GM23338 (cell line): ENCODE measurements at regions not wholly inside any gene's neighbourhood (a gene's known extent, or its start where the extent isn't known, plus 50 kb on each side); places are given as distances from the start of the nearest gene placed in this dataset.

ENCODE experiments used
- CTCF ChIP-seq, 2 experiments: fragments of 200-600 bp in 1 of 2; sonication (generic) in 1 of 2; conservative IDR thresholded peaks; 2 replicates each; pipeline versions ENCODE4 v1.5.1 to v1.6.1; 2016 to 2017; ENCODE audit warnings: antibody characterized with exemption in 2 of 2, low read depth in 2 of 2, mild to moderate bottlenecking in 2 of 2, moderate library complexity in 1 of 2
- EZH2 ChIP-seq: fragments of 200-600 bp; sonication (generic); IDR thresholded peaks from one replicate; pipeline ENCODE4 v1.8.0; 2017; ENCODE audit warnings: antibody characterized with exemption, mild to moderate bottlenecking, low read depth; ENCODE audit not compliant: unreplicated experiment
- EZH2phosphoT487 ChIP-seq: fragments of 200-600 bp; sonication (generic); IDR thresholded peaks from one replicate; pipeline ENCODE4 v1.8.1; 2018; ENCODE audit warnings: antibody characterized with exemption; ENCODE audit not compliant: unreplicated experiment
- JUNB ChIP-seq: IDR thresholded peaks from one replicate; pipeline ENCODE4 v1.6.1; 2016; ENCODE audit warnings: antibody characterized with exemption; ENCODE audit not compliant: unreplicated experiment
- POLR2AphosphoS5 ChIP-seq: IDR thresholded peaks from 2 replicates; pipeline ENCODE4 v1.6.1; 2016; ENCODE audit warnings: antibody characterized with exemption, low read depth

GRCh38 chr1:82733645-82734044 is 932.9 kb downstream of the ADGRL2 start:
- TF ChIP-seq CTCF (conservative IDR thresholded peaks at IDR 0.05; ENCODE audit: low read depth in 2 of 2) (no peak), JUNB (no peak), EZH2 (no peak), POLR2AphosphoS5 (no peak), EZH2phosphoT487 (no peak)
